Skin epidermis (tissue), 12 donors: ENCODE measurements at regions not wholly inside any gene's neighbourhood (a gene's known extent, or its start where the extent isn't known, plus 50 kb on each side); places are given as distances from the start of the nearest gene placed in this dataset.

Source experiments
- H3K27ac ChIP-seq, 21 experiments: fragments of 200-600 bp; sonication (generic) in 11 of 21; one replicate each; pipeline ENCODE4 v1.5.0; 2020; ENCODE audit warnings: mild to moderate bottlenecking in 3 of 21, inconsistent platforms in 2 of 21, moderate library complexity in 2 of 21
- H3K4me3 ChIP-seq, 7 experiments: fragments of 200-600 bp; sonication (generic) in 2 of 7; one replicate each; pipeline ENCODE4 v1.5.0; 2020; ENCODE audit warnings: inconsistent platforms in 2 of 7, mild to moderate bottlenecking in 2 of 7, moderate library complexity in 1 of 7

DNA sequence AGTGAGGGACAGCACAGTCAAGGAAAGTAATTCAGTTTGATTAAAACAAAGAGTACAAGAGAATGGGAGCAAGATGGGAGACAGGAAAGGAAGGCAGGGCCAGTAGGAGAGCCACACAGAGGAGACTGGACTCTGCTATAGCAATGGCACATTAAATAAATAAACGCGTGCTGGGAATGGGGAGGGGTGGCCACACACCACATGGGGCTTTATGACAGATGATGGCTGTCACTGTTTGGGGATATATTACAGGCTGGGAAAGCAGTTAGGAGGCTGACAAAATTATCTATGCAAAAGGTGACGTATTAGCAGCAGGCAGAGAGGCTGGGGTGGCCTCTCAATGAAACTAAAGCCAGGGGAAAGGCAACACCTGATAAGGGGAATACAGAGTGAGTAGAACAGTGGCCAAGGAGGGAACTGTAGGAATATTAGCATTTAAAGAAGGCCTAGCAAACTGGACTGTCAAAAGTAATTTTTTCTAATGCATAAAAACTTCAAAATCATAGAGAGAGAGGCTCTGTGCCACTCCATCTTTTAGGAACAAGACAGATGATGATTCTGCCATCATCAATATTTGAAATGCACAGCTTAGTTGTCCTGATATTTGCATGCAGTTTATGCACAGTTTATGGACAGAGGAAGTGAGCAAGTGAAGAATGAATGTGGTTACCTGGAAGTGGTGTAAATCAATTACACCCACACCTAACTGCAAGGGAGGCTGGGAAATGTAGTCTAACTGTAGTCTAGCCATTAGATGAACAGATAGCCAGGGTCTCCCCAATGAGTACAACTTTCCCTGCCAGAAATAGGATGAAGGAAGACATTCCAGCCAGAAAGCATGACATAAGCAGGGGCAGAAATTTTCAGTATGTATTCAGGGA is 346.5 kb downstream of the FOXO1 start:
- H3K4me3 ChIP-seq: no peak overlapping the region

DNA sequence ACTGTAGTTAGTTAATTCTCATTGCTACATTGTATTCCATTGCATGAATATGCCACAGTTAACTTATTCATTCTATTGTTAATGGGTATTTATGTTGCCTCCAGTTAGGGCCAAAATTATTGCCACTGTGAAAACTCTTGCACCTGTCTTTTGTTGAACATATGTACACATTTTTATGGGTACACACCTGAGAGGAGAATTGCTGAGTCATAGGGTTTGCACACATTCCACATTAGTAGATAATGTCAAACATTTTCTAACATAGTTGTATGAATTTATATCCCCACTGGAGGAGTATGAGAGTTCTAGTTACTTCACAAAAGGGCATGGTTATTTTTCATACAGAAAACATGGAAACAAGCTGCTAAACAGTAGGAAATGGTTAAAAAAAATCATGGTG is 338.4 kb downstream of the FOXO1 start:
- H3K4me3 ChIP-seq: no peak overlapping the region
- no peak overlapping the region for H3K27ac ChIP-seq

More for the DNA sequence above, 346.5 kb downstream of the FOXO1 start:
- peak overlapping the region in 1 of 21 experiments; percentile 16 for H3K27ac ChIP-seq

- H3K4me3 ChIP-seq: no peak overlapping the region
- no peak overlapping the region for H3K27ac ChIP-seq
Measured at GRCh38 chr13:40329781-40330485, 336.5 kb downstream of the FOXO1 start.

GRCh38 chr13:40330950-40331349 is 335.5 kb downstream of the FOXO1 start:
- H3K4me3 ChIP-seq: no peak overlapping the region
- H3K27ac ChIP-seq: no peak overlapping the region

DNA sequence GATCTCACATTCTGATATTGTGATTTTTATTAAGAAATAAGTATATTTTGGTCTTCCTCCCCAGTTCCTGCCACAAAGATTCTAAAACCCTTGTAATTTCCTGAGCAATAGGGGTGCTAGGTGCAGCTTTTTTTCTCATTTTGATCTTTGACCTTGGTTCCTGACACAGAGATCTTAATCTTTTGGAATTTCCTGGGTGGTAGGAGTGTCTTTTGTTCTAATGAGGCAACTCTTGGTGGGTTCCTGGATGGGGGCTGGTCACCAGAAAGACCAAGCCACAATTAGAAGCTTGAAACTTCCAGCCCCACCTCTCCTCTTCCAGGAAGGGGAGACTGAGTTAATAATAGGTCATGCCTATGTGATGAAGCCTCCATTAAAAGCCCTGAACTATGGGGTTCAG is 334.6 kb downstream of the FOXO1 start:
- no peak overlapping the region for H3K27ac ChIP-seq
- no peak overlapping the region for H3K4me3 ChIP-seq

DNA sequence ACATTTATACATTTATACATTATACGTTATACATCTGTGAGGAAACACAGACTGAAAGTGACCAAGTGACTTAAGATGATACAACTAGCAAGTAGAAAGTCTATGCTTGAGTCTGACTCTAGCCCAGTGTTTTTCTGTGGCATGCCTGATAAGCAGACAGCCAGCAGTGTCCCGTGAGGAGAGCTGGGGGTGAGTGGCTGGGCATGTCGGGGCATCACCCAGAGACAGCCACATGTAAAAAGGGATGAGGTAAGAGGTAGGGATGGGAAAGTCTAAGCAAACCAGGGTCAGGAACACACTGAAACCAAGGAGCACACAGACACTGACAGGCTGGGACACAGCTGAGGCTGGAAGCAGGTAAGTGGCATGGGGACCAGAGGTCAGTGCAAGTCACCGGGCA is 333.2 kb downstream of the FOXO1 start:
- Histone ChIP-seq H3K4me3 (no peak overlapping the region), H3K27ac (peak overlapping the region in 2 of 21 experiments; percentile 27 to 38)

DNA sequence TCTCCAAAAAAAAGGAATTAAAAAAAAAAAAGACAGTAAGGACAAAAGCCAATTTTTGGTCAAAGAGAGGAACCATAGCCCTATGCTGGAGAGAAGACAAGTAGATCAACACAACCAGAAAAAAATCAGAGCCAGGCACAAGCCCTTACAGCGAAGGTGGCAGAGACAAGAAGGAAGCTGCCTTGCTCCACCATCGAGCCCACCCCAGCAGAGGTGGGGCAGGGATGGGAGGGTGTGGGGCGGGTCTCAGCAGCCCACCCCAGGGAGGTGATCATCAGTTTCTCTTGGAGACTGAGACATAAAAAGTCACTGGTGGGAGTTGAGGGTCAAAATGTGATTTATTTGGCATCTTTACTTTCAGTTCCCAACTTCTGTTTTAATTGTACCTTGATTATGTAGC is 332.4 kb downstream of the FOXO1 start:
- Histone ChIP-seq H3K27ac (no peak overlapping the region), H3K4me3 (no peak overlapping the region)

DNA sequence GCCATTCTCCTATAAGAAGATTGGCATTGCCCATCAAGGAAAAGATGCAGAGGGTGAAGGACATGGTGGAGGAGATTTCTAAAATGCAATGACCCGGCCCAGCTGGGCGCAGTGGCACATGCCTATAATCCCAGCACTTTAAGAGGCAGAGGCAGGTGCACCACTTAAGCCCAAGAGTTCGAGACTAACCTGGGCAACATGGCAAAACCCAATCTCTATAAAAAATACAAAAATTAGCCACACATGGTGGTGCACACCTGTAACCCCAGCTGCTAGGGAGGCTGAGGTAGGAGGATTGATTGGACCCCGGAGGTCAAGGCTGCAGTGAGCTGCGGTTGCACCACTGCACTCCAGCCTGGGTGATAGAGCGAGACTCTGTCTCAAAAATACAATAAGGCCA is 331.8 kb downstream of the FOXO1 start:
- H3K4me3 ChIP-seq: no peak overlapping the region
- no peak overlapping the region for H3K27ac ChIP-seq

- Histone ChIP-seq H3K27ac (no peak overlapping the region), H3K4me3 (no peak overlapping the region)
Measured at GRCh38 chr13:40336228-40337221, 329.9 kb downstream of the FOXO1 start.

GRCh38 chr13:40337651-40338050 is 328.8 kb downstream of the FOXO1 start:
- no peak overlapping the region for H3K27ac ChIP-seq

GRCh38 chr13:40338217-40338616 is 328.2 kb downstream of the FOXO1 start:
- no peak overlapping the region for H3K4me3 ChIP-seq
- no peak overlapping the region for H3K27ac ChIP-seq

More at GRCh38 chr13:40337651-40338050, 328.8 kb downstream of the FOXO1 start:
- no peak overlapping the region for H3K4me3 ChIP-seq

- no peak overlapping the region for H3K4me3 ChIP-seq
- H3K27ac ChIP-seq: no peak overlapping the region
Measured at GRCh38 chr13:40340368-40341095, 325.9 kb downstream of the FOXO1 start.

DNA sequence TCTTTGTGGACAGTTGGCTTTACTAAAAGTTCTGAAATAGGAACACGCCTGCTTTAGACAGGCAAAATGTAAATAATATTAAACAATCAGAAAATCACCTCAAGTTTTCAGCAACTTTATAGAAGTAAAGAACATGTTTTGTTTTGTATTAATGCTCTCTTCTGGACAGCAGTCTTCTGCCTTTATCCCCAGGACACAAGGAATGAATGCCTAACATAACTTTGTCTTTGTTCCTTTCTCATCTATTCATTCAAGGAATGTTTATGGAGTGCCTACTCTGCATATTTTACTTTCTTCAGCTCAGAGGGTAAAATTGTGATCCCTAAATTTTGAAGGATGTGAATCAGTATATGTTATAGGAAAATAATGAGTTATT is 325.4 kb downstream of the FOXO1 start:
- no peak overlapping the region for H3K27ac ChIP-seq
- no peak overlapping the region for H3K4me3 ChIP-seq

GRCh38 chr13:40341501-40341900 is 324.9 kb downstream of the FOXO1 start:
- Histone ChIP-seq H3K4me3 (no peak overlapping the region), H3K27ac (no peak overlapping the region)

DNA sequence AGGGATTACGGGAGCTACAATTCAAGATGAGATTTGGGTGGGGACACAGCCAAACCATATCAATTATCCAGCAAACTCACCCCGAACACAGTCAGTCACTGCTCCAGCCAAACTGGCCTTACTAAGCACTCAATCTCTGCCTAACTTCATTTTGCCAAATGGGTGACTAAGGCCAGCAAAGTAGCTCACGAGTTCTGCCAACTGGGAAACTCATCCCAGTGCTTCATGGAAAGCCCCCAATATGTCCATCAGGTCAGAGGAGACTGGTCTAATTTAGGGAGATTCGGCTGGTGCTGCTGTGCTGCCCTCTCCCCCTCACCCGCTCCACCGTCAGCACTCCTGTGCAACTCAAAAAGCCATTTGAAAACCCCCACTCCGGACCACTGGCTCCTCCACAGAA is 324.0 kb downstream of the FOXO1 start:
- no peak overlapping the region for H3K4me3 ChIP-seq

DNA sequence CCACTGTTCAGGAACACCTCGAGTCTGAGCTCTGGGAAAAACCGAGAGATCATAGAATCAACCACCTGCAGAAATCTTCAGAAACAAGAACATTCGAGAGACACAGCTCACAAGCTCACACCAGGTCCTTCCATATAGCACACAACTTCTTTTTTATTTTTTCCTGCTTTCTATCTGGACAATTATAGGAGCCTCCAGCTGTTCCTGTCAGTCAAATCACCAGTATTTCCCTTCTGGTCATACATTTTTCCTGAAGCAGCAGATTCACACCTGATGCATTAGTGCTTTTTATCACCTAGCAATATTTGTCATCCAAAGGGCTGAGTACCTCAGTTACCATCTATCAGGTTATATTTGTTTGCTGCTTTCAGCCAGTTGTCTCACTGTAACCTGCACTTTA is 323.5 kb downstream of the FOXO1 start:
- Histone ChIP-seq H3K27ac (no peak overlapping the region), H3K4me3 (no peak overlapping the region)

More for the DNA sequence above, 324.0 kb downstream of the FOXO1 start:
- H3K27ac ChIP-seq: no peak overlapping the region

DNA sequence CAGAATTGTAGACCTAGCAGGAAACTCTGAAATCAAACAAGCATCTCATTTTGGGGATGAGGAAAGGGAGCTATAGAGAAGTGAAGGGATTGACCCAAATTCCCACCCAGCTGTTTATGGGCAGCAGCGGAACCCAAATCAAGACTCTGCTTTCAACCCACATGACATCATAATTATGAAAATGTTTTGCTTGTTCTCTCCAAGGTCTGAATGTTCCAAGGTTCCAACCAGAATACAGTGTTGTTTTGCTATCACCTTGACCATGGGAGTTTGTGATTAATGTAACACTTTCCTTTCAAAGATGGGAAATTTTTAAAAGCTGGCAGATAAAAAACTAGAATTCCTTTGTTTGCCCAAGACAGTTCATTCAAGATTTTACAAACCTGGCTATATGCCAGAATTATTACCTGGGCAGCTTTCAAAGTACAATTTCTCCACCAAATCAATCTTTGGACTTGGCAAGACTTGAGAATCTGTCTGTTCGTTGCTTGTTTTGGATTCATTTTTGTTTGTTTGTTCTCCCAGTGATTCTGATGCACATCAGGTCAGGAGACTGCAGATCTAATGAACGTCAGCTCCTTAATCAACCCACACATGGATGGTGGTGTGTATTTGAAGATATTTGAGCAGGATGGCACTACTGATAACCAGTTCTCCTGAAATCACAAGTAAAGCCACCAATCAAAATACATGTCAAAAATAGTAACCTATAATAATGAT is 322.7 kb downstream of the FOXO1 start:
- H3K27ac ChIP-seq: no peak overlapping the region

DNA sequence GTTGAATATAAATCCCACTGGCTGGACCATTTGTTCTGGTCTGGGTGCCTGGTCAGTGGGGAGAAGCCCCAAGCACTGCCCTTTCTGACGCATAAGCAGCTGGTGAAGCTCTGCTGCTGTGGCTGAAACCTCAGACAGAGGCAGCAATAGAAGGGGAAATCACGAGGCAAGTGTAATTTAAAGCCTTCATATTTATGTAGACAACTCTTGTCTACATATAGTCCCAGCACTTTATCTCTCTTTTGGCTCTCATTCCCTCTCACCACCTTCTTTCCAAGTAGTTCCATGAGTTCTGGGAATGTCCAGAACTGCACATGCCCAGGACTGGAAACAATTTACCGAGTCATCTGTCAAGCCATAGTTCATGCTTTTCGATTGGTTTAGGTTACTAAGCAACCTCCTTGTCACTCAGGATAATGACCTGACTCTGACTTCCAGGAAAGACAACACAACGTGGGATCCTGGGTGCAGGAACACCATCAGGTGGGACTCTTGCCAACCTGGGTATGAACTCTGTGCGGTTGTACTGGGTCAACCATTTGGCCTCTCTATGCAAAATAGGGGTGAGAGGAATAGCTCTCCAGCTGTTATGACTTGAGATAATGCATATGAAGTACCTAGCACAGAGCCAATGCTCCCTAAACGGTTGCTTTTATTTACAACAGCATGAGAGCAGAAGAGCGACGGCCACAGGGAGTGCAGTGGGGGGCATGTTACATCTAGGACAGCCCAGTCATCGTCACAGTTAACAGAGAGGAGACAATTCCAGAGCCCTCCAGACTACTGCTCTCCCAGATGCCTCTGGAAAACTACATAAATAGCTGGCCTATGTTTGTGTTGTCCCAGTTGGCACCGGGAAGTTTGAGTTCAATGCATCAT is 321.9 kb downstream of the FOXO1 start:
- H3K4me3 ChIP-seq: no peak overlapping the region
- H3K27ac ChIP-seq: no peak overlapping the region

More for the DNA sequence above, 322.7 kb downstream of the FOXO1 start:
- H3K4me3 ChIP-seq: no peak overlapping the region
